Occipital lobe (tissue), 1 donor: ENCODE measurements at regions not wholly inside any gene's neighbourhood (a gene's known extent, or its start where the extent isn't known, plus 50 kb on each side); places are given as distances from the start of the nearest gene placed in this dataset.
"Not testable (repeated sequence)": the region's sequence is repeated elsewhere in the genome, so short reads cannot be mapped to it uniquely, and the experiment has no call there.

Source experiments
- DNase-seq: peaks from one replicate; lab custom pipeline; 2025; lab: John Stamatoyannopoulos, UW

DNA sequence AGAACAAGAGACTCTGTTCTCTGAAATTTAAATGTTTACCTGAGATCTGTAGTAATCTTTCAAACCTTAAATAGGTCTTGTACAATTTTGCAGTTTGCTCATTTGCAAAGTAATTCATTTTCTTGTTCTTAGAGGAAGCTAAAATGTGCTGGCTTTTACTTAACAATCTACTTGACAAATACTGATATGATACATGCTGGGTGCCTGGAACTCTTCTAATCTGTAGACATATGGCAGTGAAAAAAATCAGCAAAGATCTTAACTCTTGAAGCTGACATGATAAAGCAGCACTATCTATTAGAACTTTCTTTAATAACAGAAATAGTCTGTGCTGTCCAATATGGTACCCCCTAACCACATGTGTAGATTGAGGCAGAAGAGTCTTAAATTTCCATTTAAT is 1352.8 kb upstream of the SLC39A10 start:
- DNase-seq, result no peak

DNA sequence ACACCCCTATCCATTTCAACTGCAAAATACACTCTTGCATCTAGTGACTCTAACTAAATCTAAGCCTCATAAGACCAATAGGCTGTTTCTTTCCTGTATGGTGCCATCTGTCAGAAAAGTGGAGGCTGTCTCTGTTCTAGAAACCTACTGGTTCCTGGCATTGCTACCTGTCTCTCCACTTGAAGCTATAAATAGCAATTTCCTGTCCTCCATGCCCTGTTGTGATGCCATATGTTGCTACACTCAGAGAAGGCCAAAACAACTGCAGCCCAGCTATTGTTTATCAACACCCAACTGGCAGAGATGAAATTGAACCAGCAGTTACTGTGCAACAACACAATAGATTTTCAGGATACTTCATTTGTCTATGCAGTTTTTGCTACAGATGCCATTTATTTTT is 1355.1 kb upstream of the SLC39A10 start:
- no peak for DNase-seq

DNA sequence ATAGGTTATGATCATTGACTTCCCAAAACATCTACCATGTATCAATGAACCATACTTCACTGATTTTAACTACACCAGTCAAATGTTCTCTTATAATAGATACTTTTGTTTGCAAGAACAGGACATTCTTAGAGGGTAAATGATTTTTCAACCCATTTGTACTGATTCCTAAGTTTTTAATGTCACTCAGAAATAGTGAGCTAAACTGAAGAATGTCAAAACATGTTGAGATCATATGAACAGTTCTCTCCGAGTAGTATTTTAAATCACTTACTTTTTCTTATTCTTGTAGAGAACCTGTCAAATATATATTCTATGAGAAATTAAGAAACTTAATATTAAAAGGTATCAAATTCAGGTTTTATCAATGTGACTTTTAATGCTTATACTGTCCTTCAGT is 1362.9 kb upstream of the SLC39A10 start:
- no peak for DNase-seq

DNA sequence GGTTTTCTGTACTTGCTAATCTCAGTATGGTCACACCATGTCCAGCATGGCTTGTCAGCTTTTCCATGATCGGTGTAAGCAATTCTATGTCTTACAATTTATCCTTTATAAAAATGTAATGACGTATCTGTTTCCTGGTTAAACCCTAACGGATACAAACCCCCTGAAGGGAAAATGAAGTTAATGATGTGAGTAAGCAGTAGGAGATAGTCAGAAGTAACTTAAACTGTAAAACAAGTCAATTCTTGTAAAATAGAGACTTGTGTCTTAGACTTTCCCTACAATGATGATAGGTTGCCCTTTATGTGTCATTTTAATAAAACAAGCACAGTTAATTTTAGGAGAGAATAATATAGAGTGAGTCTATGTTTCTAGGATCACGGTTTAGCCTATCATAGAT is 1365.9 kb upstream of the SLC39A10 start:
- DNase-seq, result no peak

DNA sequence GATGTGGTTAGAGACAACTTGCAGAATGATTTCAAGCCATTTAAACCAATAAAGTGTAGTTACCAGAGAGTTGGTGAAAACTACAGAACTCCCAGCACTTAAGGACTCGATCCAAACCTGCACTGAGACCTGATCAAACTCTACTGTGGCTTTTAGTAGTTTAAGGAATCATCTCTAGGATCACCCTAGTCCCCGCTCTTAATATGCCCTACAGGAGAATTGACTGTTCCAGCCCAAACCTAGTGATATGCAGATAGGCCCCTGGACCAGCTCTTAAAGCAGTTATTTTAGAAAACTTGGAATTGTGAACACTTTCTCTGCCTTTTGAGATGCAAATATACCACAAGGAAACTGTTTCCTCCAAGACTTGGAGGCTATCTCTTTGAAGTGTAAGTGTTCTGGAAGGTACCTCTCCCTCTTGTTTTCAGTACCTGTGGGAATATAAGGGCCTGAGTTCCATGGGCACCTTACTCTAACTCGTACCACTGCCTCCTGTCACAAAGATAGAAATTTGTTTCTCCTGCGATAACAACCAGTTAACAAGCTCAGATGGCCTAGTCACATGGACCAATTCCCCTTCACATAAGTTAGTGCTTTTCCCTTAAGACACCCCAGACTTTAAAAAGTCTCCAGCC is 1367.2 kb upstream of the SLC39A10 start:
- DNase-seq, result no peak

DNA sequence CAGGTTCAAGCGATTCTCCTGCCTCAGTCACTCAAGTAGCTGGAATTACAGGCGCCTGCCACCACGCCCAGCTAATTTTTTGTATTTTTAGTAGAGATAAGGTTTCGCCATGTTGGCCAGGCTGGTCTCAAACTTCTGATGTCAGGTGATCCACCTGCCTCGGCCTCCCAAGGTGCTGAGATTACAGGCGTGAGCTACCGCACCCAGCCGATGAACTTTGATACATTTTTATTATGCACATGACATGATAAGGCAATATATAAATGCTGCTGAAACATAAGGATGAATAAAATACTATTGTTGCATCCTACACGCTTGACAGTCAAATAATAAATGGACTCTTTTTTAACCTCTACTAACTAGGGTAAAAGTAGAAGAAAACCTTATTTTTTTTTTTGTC is 1380.4 kb upstream of the SLC39A10 start:
- DNase-seq, result not testable (repeated sequence)

DNA sequence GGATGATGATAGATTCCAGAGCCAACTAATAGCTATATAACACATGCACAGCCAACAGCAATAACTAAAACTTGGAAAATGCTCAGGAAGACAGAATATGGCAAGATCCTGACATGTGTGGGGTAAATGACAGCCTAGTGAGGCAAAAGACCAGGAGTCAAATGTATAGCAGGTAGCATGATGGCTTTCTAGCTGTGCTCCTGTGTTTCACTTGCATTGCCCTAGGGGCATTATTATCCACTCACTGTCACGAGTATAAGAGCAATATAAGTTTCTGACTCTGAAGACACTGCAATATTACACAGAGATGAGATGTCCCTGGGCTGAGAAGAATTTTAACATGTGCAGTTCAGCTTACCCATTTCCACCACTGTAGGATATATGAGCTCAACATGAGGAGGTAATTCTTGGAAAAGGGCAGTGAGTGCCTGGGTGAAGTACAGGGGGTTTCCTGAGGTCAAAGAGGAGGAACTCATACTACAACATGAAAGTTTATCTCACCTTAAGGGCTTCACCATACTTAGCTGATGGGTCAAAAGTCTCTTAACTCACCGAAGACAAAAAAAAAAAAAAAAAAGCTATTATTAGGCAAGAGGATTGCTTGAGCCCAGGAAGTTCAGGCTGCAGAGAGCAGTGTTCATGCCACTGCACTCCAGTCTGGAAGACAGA is 1385.6 kb upstream of the SLC39A10 start:
- DNase-seq, result no peak

DNA sequence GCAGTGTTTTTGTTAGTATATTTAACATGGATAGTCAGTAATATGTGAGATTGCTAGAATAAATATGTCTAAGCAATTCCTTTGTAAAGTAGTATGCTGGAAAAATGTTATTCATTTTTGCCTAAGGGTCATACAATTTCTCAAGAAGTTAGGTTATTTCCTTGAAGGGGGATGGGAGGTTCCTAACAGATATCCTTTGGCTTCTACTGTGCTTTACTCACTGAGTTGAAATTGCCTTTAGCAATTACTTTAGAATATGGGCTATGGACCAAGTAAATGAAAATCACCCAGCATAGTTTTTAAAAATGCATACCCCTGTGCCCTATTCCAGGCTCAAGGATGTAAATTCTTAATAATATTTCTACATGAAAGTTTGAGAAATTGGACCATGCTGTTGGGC is 1386.4 kb upstream of the SLC39A10 start:
- no peak for DNase-seq

DNA sequence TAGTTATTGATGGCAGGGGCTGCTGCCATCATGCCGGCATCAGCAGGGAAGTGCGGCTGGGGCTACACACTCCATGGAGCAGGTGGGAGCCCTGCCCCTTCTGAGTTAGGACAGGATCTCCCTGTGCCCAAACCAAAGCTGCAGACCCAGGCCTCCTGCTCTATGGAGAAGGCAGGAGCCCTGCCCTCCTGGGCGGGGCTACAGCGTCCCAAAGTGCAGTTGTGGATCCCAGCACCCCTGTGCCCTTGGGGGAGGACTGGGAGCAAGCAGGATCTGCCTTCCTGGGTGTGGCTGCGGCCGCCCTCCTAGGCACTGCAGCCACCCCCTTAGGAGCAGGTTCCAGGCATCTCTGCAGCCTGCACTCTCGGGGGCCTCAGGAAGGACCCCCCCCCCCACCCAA is 1392.4 kb upstream of the SLC39A10 start:
- no peak for DNase-seq

DNA sequence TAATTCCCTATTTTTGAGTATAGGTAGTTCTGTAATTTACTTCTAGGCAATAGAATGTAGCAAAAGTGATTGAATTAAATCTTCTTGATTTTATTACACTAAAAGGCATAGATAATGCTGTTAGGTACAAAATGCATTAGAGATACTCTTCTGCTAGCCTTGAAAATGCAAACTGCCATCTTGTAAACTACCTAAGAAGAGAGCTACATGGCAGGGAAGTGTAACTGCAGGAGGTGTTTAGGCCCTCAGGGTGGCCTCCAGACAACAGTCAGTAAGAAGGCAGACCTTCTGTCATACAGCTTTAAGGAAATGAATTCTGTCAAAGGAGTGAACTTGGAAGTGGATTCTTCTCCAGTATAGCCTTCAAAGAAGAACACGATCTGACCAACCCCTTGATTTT is 1396.8 kb upstream of the SLC39A10 start:
- DNase-seq, result no peak

DNA sequence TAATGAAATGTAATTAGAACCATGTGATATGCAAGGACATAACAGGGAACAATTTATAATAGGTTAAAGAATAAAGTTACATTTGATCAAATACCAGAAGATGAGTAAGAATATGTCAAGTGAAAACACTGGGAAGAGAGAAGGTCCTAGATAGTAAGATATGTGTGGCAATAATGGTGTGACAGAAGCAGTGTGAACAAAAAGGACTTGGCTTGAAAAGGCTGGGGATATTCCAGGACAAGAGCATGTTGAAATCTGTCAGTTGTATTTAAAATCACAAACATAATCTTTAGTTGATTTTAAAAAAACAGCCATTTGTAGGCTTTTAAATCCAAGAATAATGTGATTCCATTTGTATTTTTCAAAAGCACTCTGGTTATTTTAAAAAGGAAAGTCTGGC is 1399.9 kb upstream of the SLC39A10 start:
- DNase-seq, result no peak

DNA sequence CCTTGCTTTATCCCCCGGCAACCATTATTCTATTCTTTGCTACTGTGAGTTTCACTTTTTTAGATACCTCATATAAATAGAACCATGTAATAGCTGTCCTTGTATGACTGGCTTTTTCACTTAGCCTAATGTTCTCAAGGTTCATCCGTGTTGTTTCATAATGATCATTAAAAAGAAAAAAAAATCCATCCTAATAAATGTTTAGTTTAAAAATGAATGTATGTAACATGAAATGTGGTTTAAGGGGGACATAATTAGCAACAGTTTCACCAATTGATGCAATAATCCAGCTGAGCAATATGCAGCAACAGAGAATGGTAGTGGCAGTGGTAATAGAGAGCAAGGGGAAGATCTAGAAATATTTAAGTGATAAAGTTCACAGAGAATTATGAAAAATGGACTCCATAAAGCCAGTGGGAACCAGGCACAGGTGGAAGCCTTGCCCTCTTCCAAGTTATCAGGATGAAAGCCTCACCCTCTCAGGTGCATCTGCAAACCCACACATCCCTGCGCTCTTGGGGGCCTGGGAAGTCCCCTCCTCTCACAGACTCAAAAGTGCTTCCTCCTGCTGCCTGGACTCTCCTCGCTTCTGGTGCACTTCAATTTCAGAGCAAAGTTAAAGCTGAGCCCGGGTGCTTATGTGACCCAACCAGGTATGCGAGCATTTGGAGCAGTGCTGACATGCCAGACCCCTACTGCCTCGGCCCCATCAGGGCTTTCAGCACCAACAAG is 1403.3 kb upstream of the SLC39A10 start:
- no peak for DNase-seq

DNA sequence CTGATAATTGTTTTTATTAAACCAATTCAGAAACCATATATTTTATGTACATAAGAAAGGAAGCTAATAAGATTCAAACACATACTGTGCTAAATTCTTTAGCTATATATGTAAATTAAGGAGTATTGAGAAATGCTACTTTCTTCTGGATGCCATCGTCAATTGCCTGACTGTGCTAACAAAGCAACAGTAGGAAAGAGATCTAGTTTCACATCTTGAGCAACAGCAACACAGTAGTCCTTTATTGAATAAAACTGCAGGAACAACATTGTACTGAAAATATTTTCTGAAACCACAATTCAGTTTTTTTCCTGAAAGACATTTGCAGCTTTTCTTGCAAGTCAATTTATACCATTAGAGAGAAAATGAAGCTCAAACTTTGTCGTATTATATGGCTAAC is 1404.9 kb upstream of the SLC39A10 start:
- no peak for DNase-seq

DNA sequence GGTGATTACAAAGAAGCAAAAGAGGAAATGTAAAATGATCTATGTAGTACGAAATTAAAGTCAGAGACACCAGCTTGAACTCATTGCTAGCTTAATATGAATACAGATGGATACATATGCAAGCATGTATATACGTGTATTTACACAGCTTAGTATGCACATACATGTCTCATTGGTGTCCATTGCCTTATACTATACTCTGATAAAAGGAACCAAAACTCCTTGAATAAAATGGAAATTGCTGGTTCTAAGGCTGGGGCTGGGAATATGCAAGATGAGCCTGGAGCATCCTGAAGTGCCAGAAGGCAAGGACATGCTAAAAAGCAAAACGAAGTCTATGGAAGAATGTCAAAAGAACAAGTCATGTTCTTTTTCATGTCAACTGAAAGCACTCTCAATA is 1424.4 kb upstream of the SLC39A10 start:
- DNase-seq, result no peak

DNA sequence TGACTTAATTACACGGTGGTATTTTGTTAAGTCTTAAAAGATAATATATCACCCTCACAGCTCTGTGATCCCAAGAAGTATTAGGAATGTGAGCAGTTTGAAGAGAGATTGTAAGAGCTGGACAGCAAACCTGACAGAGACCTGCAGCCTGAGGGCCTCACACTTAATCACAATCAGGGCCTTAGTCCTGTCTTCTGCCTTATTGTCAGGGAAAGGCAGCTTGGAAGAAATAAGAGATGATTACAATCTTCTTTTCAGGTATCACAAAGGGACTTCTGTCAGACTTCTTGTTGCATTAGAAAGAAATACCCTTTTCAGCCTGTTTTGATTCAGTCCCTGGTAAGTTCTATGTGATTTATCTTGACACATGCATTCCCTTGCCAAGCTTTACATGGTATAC is 1433.8 kb upstream of the SLC39A10 start:
- DNase-seq, result no peak

DNA sequence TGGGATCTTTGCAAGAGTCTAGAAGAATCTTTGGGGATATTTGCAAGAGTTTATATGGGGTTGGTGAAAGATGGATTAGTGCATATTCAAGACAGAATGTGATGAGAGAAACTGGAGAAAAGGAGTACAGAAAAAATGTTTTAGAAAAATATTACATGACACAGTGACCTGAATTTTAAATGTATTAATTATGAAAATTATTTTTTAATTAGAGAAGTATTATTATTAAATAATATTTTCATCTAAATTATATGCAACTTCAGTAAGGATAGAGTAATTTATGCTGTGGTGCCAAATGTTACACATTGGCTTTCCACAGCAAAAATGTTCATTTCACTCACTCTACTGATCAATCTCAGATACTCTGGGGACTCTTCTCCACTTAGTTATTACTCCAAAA is 1442.8 kb upstream of the SLC39A10 start:
- no peak for DNase-seq

DNA sequence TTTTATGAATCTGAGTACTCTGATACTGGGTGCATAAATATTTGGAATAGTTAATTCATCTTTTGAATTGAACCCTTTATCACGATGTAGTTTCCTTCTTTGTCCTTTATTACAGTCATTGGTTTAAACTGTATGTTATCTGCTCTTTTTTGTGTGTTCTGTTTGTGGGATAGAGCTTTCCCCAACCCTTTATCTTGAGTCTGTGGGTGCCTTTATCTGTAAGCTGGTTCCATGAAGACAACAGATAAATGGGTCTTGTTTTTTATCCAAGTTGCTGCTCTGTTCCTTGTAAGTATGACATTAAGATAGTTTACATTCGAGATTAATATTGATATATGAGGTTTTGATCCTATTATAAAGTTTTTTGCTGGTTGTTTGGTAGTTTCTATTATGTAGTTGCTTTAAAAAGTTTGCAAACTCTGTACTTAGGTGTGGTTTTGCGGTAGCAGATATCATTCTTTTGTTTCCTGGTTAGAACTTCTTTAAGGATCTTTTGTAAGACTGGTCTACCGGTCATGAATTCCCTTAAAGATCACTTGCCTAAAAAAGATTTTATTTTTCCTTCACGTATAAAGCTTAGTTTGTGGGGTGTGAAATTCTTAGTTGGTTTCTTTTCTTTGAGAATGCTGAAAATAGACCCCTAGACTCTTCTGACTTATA is 1451.3 kb upstream of the SLC39A10 start:
- no peak for DNase-seq

DNA sequence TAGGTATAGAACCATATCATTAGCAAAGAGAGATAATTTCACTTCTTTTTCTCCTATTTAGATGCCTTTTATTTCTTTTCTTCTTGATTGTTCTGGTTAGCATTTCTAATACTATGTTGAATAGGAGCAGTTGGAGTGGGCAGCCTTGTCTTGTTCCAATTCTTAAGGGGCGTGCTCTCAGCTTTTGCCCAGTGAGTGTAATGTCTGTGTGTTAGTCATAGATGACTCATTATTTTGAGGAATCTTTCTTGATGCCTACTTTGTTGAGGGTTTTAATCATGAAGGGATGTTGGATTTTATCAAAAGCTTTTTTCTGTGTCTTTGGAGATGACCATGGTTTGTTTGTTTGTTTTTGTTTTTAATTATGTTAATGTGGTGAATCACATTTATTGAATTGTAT is 1453.1 kb upstream of the SLC39A10 start:
- DNase-seq, result no peak

DNA sequence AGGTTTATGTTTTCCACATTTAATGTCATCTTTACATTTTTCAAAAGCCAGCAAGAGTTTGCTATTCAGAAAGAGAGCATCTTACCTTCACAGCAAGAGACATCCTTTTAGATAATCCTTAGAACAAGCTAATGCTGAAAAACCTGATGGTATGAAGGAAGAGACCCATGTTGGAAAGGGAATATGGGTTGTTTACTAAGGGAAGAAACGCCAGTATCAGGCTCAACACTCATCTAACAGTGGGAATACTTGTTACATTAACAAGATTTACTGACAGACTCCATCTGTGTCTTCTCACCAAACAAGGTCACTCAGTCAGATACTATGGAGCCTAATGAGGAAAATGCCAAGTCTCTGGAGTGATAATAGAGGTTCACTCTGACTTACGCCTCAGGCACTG is 1474.1 kb upstream of the SLC39A10 start:
- DNase-seq, result no peak

DNA sequence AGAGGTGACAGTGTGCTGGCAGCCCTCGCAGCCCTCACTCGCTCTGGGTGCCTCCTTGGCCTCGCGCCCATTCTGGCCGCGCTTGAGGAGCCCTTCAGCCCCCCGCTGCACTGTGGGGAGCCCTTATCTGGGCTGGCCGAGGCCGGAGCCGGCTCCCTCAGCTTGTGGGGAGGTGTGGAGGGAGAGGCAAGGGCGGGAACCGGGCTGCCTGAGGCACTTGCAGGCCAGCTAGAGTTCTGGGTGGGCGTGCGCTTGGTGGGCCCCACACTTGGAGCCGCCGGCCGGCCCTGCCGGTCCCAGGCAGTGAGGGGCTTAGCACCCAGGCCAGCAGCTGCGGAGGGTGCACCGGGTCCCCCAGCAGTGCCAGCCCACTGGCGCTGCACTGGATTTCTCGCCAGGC is 1480.9 kb upstream of the SLC39A10 start:
- no peak for DNase-seq

DNA sequence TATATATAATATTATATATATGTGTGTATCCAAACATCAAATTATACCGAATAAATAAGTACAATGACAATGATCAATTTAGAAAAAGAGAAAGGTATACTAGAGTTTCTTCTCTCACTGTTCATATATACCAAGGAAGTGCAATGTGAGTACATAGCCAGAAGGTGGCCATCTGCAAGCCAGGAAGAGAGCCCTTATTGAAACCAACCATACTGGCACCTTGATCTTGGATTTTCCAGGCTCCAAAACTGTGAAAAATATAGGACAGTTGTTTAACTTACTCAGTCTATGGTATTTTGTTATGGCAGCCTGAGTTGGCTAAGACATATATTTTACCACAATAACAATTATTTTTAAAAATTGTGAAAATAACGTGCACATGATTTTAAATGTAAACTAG is 1490.2 kb upstream of the SLC39A10 start:
- DNase-seq, result no peak

DNA sequence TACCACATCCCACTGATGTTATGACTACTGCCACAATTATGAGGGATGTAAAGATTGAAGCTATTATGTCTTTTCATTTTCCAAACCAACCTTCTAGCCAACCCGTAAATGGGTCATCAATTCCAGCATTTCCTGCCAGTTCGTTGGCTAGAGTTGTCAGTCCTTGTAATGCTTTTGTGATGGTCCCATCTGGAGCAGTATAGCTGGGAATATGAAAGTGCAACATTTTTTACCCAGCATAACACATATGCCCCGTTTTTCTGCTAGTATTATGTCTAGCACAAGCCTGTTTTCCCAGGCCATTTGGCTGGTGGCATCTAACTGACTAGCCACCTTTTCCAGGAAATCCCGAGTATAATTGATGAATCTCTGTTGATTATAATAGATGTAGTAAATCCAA is 1501.6 kb upstream of the SLC39A10 start:
- no peak for DNase-seq

DNA sequence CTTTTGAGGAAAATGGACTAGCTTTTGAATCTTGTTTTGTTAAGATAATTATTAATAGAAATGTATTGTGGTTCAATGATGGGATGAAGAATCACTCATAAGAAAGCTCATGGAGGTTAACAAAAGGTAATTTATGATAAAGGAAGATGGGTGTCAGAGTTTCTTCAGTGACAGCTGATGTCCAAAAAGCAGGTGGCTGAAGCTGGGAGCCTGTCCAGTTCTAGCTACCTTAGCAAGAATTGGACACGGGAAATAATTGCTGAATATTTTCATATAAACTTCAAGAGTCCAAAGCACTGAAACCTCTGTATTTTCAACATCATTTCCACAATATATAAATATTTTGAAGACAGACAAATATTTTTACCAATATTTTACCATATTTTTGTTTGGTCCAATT is 1505.8 kb upstream of the SLC39A10 start:
- no peak for DNase-seq
